ENCODE measurements at regions not wholly inside any gene's neighbourhood (a gene's known extent, or its start where the extent isn't known, plus 50 kb on each side); places are given as distances from the start of the nearest gene placed in this dataset.

DNA sequence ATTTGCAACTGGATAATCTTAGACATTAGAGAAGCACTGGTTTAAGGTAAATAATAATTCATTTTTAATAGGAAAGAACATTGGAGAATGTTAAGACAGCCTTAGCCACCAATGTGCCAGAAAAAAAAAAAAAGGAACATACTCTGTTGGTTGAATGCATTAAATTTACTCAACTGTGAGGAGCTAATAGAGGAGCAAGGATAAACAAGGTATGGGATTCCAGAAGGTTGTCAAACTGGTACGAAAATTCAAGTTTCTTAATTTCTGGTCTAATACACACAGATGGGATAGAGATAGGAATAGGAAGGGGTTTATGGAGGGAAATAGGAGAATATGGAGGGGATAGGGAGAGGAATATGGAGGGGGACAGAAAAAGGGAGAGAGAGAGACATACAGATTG is 1096.6 kb downstream of the ARAP2 start:
- Histone ChIP-seq H3K9ac (ENCODE audit: low read length) (no peak overlapping the region), H3K27me3 (ENCODE audit: insufficient read depth, low read length) (no peaks in the 10 kb centered on the region), H2AFZ (ENCODE audit: low read depth, low read length, poor library complexity, severe bottlenecking) (no peak overlapping the region), H3K9me2 (ENCODE audit: insufficient read depth) (no peaks in the 10 kb centered on the region), H3K27ac (ENCODE audit: low read depth, low read length) (no peak overlapping the region), H3K9me3 (ENCODE audit: control insufficient read depth in 1 of 2, insufficient read depth in 1 of 2, low read depth in 1 of 2, low read length in 2 of 2) (no peaks in the 10 kb centered on the region), H3K79me2 (ENCODE audit: insufficient read depth, low read length) (no peaks in the 10 kb centered on the region), H3K36me3 (ENCODE audit: control insufficient read depth in 1 of 2, insufficient read depth in 2 of 2, low read length in 2 of 2) (no peaks in the 10 kb centered on the region), H3K4me2 (ENCODE audit: low read length) (no peak overlapping the region), H3K4me3 (replicated peaks in 1 of 2; ENCODE audit: low read depth in 1 of 2, low read length in 2 of 2) (no peak overlapping the region), H4K20me1 (ENCODE audit: insufficient read depth) (no peaks in the 10 kb centered on the region), H3K4me1 (ENCODE audit: control insufficient read depth in 1 of 2, insufficient read depth in 2 of 2, low read length in 2 of 2) (no peaks in the 10 kb centered on the region)
- ChIA-PET CTCF (no interaction called here), POLR2A (no interaction called here), RAD21 (ENCODE audit: low non-redundant PET in 1 of 2, low total read pairs in 2 of 2, uncharacterized antibody in 2 of 2, unreplicated experiment in 2 of 2) (no interaction called here)
- ATAC-seq: no peak
- no peak for DNase-seq (ENCODE audit: low read depth, low spot score)
- intact Hi-C loops (cut with micrococcal nuclease): no loop called here
- BruUV-seq (replicated peaks): no TSS peak
- TF ChIP-seq, protein P1, sequence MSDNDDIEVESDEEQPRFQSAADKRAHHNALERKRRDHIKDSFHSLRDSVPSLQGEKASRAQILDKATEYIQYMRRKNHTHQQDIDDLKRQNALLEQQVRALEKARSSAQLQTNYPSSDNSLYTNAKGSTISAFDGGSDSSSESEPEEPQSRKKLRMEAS (IDR thresholded peaks at IDR 0.05): no peak
- TF ChIP-seq ZNF274 (IDR thresholded peaks at IDR 0.05; ENCODE audit: low read depth, low read length) (no peak), EZH2 (IDR thresholded peaks at IDR 0.05) (no peak), EZH2phosphoT487 (IDR thresholded peaks at IDR 0.05; ENCODE audit: borderline replicate concordance) (no peak), POLR2A (IDR thresholded peaks at IDR 0.05; ENCODE audit: borderline replicate concordance, extremely low read depth, insufficient read depth, insufficient read length) (no peak), JUND (IDR thresholded peaks at IDR 0.05) (no peak), CEBPB (IDR thresholded peaks at IDR 0.05; ENCODE audit: low read depth) (no peak)

DNA sequence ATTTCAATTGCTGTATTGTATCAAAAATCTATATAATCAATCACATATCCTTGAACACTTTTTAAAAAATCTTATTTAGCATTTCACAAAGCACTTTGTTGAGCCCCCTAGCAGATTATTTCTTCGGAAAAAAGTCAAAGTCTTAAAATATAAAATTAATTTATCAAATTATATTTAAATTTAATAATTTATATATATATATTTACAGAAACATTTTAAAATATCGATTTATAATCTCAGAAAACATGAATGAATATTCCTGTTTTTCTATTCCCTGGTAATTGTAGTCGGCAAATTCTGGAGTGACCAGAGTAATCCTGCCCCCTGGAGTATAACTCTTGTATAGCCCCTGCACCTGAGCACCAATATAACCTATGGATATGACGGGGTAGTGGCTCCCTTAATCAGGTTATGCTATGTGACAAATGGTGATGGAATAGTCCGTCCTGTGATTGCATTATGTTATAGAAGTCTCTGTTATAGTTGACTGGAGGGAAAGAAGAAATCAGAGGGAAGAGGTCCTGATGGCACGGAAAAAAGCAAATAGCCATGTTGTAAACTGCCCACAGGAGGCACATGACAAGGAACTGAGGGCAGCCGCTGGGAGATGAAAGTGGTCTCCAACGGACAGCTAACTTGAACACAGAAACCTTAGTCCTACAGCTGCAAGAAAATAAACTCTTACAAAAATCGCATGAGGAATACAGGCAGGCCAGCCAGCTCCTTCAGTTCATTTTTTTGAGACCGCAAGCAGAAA is 1092.3 kb downstream of the ARAP2 start:
- no peaks in the 10 kb centered on the region for H3K79me2 ChIP-seq (ENCODE audit: insufficient read depth, low read length)
- no peaks in the 10 kb centered on the region for H3K9me2 ChIP-seq (ENCODE audit: insufficient read depth)
- H2AFZ ChIP-seq (ENCODE audit: low read depth, low read length, poor library complexity, severe bottlenecking): peak overlapping the region; percentile 64
- ATAC-seq (peak; percentile 87), DNase-seq (ENCODE audit: low read depth, low spot score) (peak; percentile 29)
- no peaks in the 10 kb centered on the region for H3K9me3 ChIP-seq (ENCODE audit: control insufficient read depth in 1 of 2, insufficient read depth in 1 of 2, low read depth in 1 of 2, low read length in 2 of 2)
- H3K27ac ChIP-seq (ENCODE audit: low read depth, low read length): no peak overlapping the region
- no TSS peak for BruUV-seq (replicated peaks)
- no peaks in the 10 kb centered on the region for H3K27me3 ChIP-seq (ENCODE audit: insufficient read depth, low read length)
- H3K4me1 ChIP-seq (ENCODE audit: control insufficient read depth in 1 of 2, insufficient read depth in 2 of 2, low read length in 2 of 2): no peaks in the 10 kb centered on the region
- no peak overlapping the region for H3K9ac ChIP-seq (ENCODE audit: low read length)
- 0 out of 2 replicates have a peak overlapping the region, but pooled peaks have one; percentile 6 for H3K4me2 ChIP-seq (ENCODE audit: low read length)
- CTCF ChIA-PET: interaction anchor here (0.9 kb wide), 1 partner anchor 431 kb away, joined by 3 read pairs; no protein-coding TSS in a partner anchor
- TF ChIP-seq, protein P2, sequence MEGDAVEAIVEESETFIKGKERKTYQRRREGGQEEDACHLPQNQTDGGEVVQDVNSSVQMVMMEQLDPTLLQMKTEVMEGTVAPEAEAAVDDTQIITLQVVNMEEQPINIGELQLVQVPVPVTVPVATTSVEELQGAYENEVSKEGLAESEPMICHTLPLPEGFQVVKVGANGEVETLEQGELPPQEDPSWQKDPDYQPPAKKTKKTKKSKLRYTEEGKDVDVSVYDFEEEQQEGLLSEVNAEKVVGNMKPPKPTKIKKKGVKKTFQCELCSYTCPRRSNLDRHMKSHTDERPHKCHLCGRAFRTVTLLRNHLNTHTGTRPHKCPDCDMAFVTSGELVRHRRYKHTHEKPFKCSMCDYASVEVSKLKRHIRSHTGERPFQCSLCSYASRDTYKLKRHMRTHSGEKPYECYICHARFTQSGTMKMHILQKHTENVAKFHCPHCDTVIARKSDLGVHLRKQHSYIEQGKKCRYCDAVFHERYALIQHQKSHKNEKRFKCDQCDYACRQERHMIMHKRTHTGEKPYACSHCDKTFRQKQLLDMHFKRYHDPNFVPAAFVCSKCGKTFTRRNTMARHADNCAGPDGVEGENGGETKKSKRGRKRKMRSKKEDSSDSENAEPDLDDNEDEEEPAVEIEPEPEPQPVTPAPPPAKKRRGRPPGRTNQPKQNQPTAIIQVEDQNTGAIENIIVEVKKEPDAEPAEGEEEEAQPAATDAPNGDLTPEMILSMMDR (IDR thresholded peaks at IDR 0.05 in 2 of 3, conservative IDR thresholded peaks at IDR 0.05 in 1 of 3; ENCODE audit: borderline replicate concordance in 1 of 3, insufficient read depth in 1 of 3, low read depth in 2 of 3, low read length in 2 of 3): peak; percentile 23 to 73 (median 73); a peak in 5 of 6 replicates
- TF ChIP-seq RAD21 (IDR thresholded peaks at IDR 0.05; ENCODE audit: low read depth) (peak; percentile 63), JUND (IDR thresholded peaks at IDR 0.05) (no peak), ZFX (IDR thresholded peaks at IDR 0.05) (no peak)
- TF ChIP-seq, protein P3, sequence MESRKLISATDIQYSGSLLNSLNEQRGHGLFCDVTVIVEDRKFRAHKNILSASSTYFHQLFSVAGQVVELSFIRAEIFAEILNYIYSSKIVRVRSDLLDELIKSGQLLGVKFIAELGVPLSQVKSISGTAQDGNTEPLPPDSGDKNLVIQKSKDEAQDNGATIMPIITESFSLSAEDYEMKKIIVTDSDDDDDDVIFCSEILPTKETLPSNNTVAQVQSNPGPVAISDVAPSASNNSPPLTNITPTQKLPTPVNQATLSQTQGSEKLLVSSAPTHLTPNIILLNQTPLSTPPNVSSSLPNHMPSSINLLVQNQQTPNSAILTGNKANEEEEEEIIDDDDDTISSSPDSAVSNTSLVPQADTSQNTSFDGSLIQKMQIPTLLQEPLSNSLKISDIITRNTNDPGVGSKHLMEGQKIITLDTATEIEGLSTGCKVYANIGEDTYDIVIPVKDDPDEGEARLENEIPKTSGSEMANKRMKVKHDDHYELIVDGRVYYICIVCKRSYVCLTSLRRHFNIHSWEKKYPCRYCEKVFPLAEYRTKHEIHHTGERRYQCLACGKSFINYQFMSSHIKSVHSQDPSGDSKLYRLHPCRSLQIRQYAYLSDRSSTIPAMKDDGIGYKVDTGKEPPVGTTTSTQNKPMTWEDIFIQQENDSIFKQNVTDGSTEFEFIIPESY (IDR thresholded peaks at IDR 0.05; ENCODE audit: extremely low read depth, insufficient replicate concordance, low read length): no peak
- TF ChIP-seq, protein P4, sequence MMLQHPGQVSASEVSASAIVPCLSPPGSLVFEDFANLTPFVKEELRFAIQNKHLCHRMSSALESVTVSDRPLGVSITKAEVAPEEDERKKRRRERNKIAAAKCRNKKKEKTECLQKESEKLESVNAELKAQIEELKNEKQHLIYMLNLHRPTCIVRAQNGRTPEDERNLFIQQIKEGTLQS (IDR thresholded peaks at IDR 0.05): no peak
- RAD21 ChIA-PET (ENCODE audit: low non-redundant PET in 1 of 2, low total read pairs in 2 of 2, uncharacterized antibody in 2 of 2, unreplicated experiment in 2 of 2): no interaction called here
- no peaks in the 10 kb centered on the region for H4K20me1 ChIP-seq (ENCODE audit: insufficient read depth)
- H3K4me3 ChIP-seq (replicated peaks in 1 of 2; ENCODE audit: low read depth in 1 of 2, low read length in 2 of 2): no peak overlapping the region
- H3K36me3 ChIP-seq (ENCODE audit: control insufficient read depth in 1 of 2, insufficient read depth in 2 of 2, low read length in 2 of 2): no peaks in the 10 kb centered on the region
- POLR2A ChIA-PET: no interaction called here
- intact Hi-C loops (cut with micrococcal nuclease): loop anchor here (5.0 kb wide), 1 partner anchor 385 kb away; no protein-coding TSS in a partner anchor

All from HCT116 (cell line).